ENCODE measurements at regions not wholly inside any gene's neighbourhood (a gene's known extent, or its start where the extent isn't known, plus 50 kb on each side); places are given as distances from the start of the nearest gene placed in this dataset.

DNA sequence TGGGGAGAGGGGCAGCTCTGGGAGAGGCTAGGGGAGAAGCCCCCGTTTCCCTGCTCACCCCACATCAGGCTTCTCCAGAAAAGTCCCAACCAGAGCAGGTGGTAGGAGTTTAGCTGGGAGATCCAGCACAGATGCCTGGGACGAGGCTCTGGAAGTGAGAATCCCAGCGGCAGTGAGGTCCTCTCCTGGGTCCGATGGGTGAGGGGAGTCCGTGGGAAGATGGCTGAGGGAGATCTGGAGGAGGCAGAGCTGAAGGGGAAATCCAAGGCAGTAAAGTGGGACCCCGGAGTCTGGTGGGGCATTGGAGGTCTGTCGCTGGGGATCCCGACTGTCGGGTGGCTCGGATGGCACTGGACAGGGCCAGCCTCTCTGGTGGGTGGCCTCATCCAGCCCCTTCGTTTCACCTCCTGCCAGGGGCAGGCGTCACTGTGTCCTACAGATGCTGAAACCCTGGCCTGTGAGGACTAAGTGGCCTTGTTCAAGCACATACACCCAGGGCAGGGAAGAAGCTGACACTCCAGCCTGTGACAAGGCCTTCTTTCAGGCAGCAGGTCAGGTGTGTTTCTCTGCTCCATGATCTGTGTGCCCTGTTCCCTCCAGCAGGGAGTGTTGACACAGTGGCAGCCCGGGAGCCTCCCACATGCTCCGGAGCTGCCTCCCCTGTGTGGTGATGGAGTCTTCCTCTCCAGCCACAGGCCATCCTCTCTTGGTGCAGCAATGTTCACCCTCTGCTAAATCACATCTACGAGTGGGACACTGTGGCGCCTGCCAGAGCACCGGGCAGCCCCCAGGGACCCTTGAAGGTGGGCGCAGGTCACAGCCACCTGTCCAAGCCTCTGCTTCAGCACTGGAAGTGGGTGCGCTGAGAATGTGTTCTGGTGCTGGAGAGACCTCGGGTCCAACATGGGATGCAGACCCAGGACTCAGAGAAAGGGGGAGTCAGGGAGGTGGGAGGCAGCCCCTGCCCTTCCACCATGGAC, 850.8 kb downstream of the BRD1 start:
- no peaks in the 10 kb centered on the region for H3K36me3 ChIP-seq
- 77 to 82% methylated on average over 17 to 20 of the region's 20 CpGs for WGBS, 2 donors
- no peak for DNase-seq (ENCODE audit: low spot score in 2 of 2)
- H3K4me1 ChIP-seq = peaks cover 0 to 9% (median 0%) of the 10 kb centered on the region in 4 donors
- no peaks in the 10 kb centered on the region for H3K27me3 ChIP-seq
- no peak overlapping the region for H3K4me3 ChIP-seq
- H3K9me3 ChIP-seq = peaks cover 0 to 3% (median 0%) of the 10 kb centered on the region in 4 donors
- TF ChIP-seq POLR2A (IDR thresholded peaks at IDR 0.05) = no peak
- TF ChIP-seq, protein P1, sequence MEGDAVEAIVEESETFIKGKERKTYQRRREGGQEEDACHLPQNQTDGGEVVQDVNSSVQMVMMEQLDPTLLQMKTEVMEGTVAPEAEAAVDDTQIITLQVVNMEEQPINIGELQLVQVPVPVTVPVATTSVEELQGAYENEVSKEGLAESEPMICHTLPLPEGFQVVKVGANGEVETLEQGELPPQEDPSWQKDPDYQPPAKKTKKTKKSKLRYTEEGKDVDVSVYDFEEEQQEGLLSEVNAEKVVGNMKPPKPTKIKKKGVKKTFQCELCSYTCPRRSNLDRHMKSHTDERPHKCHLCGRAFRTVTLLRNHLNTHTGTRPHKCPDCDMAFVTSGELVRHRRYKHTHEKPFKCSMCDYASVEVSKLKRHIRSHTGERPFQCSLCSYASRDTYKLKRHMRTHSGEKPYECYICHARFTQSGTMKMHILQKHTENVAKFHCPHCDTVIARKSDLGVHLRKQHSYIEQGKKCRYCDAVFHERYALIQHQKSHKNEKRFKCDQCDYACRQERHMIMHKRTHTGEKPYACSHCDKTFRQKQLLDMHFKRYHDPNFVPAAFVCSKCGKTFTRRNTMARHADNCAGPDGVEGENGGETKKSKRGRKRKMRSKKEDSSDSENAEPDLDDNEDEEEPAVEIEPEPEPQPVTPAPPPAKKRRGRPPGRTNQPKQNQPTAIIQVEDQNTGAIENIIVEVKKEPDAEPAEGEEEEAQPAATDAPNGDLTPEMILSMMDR (IDR thresholded peaks at IDR 0.05) = no peak
- no peak overlapping the region for H3K27ac ChIP-seq

DNA sequence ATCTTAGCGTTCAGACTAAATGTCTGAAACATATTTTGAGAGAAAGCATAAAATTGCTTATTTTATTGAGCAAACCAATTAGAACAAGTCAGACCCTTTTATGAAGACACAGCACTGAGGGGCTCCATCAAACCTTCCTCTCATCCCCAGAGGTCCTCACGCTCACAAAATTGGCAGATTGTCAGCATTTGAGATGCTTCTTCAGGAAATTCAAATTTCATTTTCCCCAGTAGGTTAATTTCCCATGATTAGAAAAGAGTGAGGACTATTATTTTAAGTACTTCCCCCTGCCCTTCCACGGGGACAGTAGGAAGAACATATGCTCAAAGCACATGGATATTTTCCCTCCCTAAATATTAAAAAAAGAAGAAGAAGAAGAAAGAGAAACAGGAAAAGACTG, 851.8 kb downstream of the BRD1 start:
- H3K27me3 ChIP-seq = no peaks in the 10 kb centered on the region
- H3K4me1 ChIP-seq = peaks cover 0 to 9% (median 0%) of the 10 kb centered on the region in 4 donors
- peaks cover 0 to 3% (median 0%) of the 10 kb centered on the region in 4 donors for H3K9me3 ChIP-seq
- TF ChIP-seq EP300 (IDR thresholded peaks at IDR 0.05) = no peak
- TF ChIP-seq, protein P1 (IDR thresholded peaks at IDR 0.05) = no peak
- no peak for TF ChIP-seq POLR2A (IDR thresholded peaks at IDR 0.05)
- WGBS, 2 donors = 40 to 45% methylated on average over 3 of the region's 3 CpGs
- no peaks in the 10 kb centered on the region for H3K36me3 ChIP-seq
- H3K27ac ChIP-seq = no peak overlapping the region
- H3K4me3 ChIP-seq = no peak overlapping the region
- no peak for DNase-seq (ENCODE audit: low spot score in 2 of 2)

DNA sequence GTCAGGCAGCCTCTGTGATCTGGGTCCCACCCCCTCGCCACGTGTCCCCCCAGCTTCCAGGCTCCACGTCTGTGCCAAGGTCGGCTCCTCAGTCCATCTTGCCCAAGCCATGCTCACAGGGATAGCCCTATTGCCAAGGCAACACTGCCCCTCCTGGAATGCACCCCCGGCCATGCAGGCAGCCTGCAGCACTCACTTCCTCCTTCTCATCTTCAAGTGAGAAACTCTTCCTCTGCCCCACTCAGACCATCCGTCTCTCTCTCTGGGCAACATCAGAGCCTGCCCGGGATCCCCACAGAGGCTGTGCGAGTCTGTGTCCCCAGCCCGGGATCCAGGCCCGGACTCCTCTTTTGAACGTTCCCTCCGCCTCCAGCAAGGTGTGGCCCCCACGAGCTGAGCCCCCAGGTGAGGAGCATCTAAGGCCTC, 852.3 kb downstream of the BRD1 start:
- no peak for DNase-seq (ENCODE audit: low spot score in 2 of 2)
- Histone ChIP-seq H3K27ac (no peak overlapping the region), H3K27me3 (no peaks in the 10 kb centered on the region), H3K36me3 (no peaks in the 10 kb centered on the region), H3K4me1 (peaks cover 0 to 9% (median 0%) of the 10 kb centered on the region in 4 donors), H3K4me3 (no peak overlapping the region), H3K9me3 (peaks cover 0 to 3% (median 0%) of the 10 kb centered on the region in 4 donors)
- TF ChIP-seq EP300 (IDR thresholded peaks at IDR 0.05) = no peak
- TF ChIP-seq, protein P1 (IDR thresholded peaks at IDR 0.05) = no peak
- TF ChIP-seq POLR2A (IDR thresholded peaks at IDR 0.05) = no peak
- WGBS, 2 donors = 62 to 74% methylated on average over 11 to 13 of the region's 13 CpGs

DNA sequence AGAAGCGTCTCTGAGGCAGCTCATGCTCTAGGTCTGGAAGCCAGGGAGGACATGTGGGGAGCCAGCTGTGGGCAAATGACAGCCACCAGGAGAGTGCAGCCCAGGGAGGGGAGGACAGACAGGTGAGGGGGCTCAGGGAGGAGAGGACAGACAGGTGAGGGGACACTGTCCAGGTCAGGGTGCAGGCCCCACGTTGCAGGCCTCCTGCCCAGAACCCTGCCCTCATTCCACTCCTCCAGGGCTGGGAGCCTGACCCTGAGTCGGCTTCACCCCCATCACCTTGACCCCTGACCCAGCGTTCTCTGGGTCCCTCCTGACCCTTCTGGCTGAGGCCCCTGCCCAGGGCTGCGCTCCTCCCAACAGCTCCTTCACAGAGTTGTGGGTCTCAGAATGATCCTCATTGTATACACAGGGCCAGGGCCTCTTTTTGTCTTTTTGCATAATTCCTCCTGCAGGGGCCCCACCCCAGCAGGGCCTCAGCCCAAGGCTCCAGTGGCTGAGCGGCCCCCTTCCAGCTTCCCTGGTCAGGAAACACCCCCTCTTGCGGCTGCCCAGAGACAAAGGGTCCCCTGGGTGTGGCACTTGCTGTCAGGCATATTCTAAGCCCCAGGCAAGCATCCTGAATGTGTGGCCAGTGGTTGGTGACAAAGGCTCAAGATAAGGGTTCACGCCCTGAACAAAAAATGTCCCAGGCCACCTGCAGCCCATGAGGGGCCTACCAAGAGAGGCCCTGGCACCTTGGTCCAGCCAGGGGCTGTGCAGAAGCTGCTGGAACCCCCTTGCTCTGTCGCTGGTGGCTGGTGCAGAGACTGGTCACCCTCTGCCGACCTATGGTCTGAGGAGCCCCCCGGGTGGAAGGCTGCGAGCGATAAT, 853.0 kb downstream of the BRD1 start:
- peaks cover 0 to 9% (median 0%) of the 10 kb centered on the region in 4 donors for H3K4me1 ChIP-seq
- peaks cover 0 to 3% (median 0%) of the 10 kb centered on the region in 4 donors for H3K9me3 ChIP-seq
- H3K36me3 ChIP-seq = no peaks in the 10 kb centered on the region
- TF ChIP-seq EP300 (IDR thresholded peaks at IDR 0.05) (no peak), POLR2A (IDR thresholded peaks at IDR 0.05) (no peak)
- TF ChIP-seq, protein P1 (IDR thresholded peaks at IDR 0.05) = no peak
- no peak for DNase-seq (ENCODE audit: low spot score in 2 of 2)
- H3K4me3 ChIP-seq = no peak overlapping the region
- no peak overlapping the region for H3K27ac ChIP-seq
- 55 to 69% methylated on average over 8 to 12 of the region's 13 CpGs for WGBS, 2 donors
- H3K27me3 ChIP-seq = no peaks in the 10 kb centered on the region

Measured in tibial nerve (tissue), 4 donors.